IMR-90 (cell line): ENCODE measurements at regions not wholly inside any gene's neighbourhood (a gene's known extent, or its start where the extent isn't known, plus 50 kb on each side); places are given as distances from the start of the nearest gene placed in this dataset.

ENCODE experiments used
- ATAC-seq: fragments of 200-7000 bp; cut with Tn5 transposase; 2 replicates; pipeline ENCODE4 v1.9.1; 2020; ENCODE audit warnings: low read depth, mild to moderate bottlenecking, moderate library complexity
- BruUV-seq: library from RNA; stranded (reverse); fragments of 400-500 nt; replicated peaks from 2 replicates; lab custom pipeline; 2021; lab: Mats Ljungman, UMichigan
- CTCF ChIA-PET: fragments of 300-600 bp; formaldehyde crosslinking; extraction: SDS; loops from one replicate; lab custom pipeline; 2021; ENCODE audit warnings: antibody characterized with exemption; lab: Yijun Ruan, JAX
- POLR2A ChIA-PET: fragments of 300-600 bp; sonication (Branson Sonifier 250); formaldehyde crosslinking; loops from one replicate; lab custom pipeline; 2022; ENCODE audit warnings: antibody characterized with exemption; ENCODE audit not compliant: unreplicated experiment; lab: Charles Lee
- DNase-seq: peaks from one replicate; pipeline ENCODE4 v3.0.0; 2013
- H2AFZ ChIP-seq: replicated peaks from 2 replicates; pipeline ENCODE3; 2013; ENCODE audit warnings: low read length, mild to moderate bottlenecking; ENCODE audit not compliant: poor library complexity
- H2AK5ac ChIP-seq: 2 replicates; pipeline ENCODE4 v1.6.1; 2013; ENCODE audit warnings: low read depth, low read length, inconsistent platforms
- H2AK9ac ChIP-seq: replicated peaks from 2 replicates; pipeline ENCODE3; 2013; ENCODE audit warnings: mild to moderate bottlenecking, low read depth, low read length, moderate library complexity; ENCODE audit not compliant: poor library complexity
- H2BK120ac ChIP-seq: 2 replicates; pipeline ENCODE4 v1.6.1; 2013; ENCODE audit warnings: low read depth, low read length, inconsistent platforms
- H2BK15ac ChIP-seq: 3 replicates; pipeline ENCODE4 v1.6.1; 2013; ENCODE audit warnings: low read depth, low read length, inconsistent platforms
- H2BK20ac ChIP-seq: 2 replicates; pipeline ENCODE4 v1.6.1; 2013; ENCODE audit warnings: low read depth, mild to moderate bottlenecking, inconsistent platforms, low read length, moderate library complexity
- H2BK5ac ChIP-seq: 2 replicates; pipeline ENCODE4 v1.6.1; 2013; ENCODE audit warnings: mild to moderate bottlenecking, low read depth, low read length, inconsistent platforms; ENCODE audit not compliant: poor library complexity, severe bottlenecking
- H3K14ac ChIP-seq: replicated peaks from 2 replicates; pipeline ENCODE4 v1.6.1; 2013; ENCODE audit warnings: low read depth, low read length, inconsistent platforms
- H3K18ac ChIP-seq: 2 replicates; pipeline ENCODE4 v1.6.1; 2013; ENCODE audit warnings: low read depth, low read length, control low read depth
- H3K23ac ChIP-seq: 2 replicates; pipeline ENCODE4 v1.6.1; 2013; ENCODE audit warnings: low read depth, low read length, inconsistent platforms
- H3K27ac ChIP-seq: 2 replicates; pipeline ENCODE4 v1.5.1; 2013; ENCODE audit warnings: mild to moderate bottlenecking, control low read depth, low read length; ENCODE audit not compliant: insufficient read depth
- H3K27me3 ChIP-seq: 2 replicates; pipeline ENCODE4 v1.6.1; 2013; ENCODE audit warnings: low read length; ENCODE audit not compliant: control insufficient read depth, insufficient read depth
- H3K36me3 ChIP-seq: 2 replicates; pipeline ENCODE4 v1.6.1; 2013; ENCODE audit warnings: low read length, mixed read lengths; ENCODE audit not compliant: control insufficient read depth, insufficient read depth
- H3K4ac ChIP-seq: 2 replicates; pipeline ENCODE4 v1.6.1; 2013; ENCODE audit warnings: low read depth, low read length, inconsistent platforms
- H3K4me1 ChIP-seq: 2 replicates; pipeline ENCODE4 v1.6.1; 2013; ENCODE audit warnings: low read length, mixed read lengths; ENCODE audit not compliant: control insufficient read depth, insufficient read depth
- H3K4me2 ChIP-seq: 2 replicates; pipeline ENCODE4 v1.6.1; 2013; ENCODE audit warnings: low read depth, mild to moderate bottlenecking, control low read depth, low read length, moderate library complexity
- H3K4me3 ChIP-seq: 2 replicates; pipeline ENCODE4 v1.5.1; 2013; ENCODE audit warnings: low read depth, mild to moderate bottlenecking, control low read depth, low read length, moderate library complexity; ENCODE audit not compliant: insufficient read depth
- H3K56ac ChIP-seq: 2 replicates; pipeline ENCODE4 v1.6.1; 2013; ENCODE audit warnings: low read length, inconsistent platforms; ENCODE audit not compliant: insufficient read depth; ENCODE audit errors: extremely low read depth
- H3K79me1 ChIP-seq, 2 experiments: 2 replicates each; pipeline ENCODE4 v1.6.1; 2013; ENCODE audit warnings: low read length in 2 of 2, inconsistent platforms in 1 of 2, low read depth in 1 of 2
- H3K9ac ChIP-seq: 2 replicates; pipeline ENCODE4 v1.6.1; 2013; ENCODE audit warnings: low read depth, low read length, control low read depth
- H3K9me1 ChIP-seq: 2 replicates; pipeline ENCODE4 v1.6.1; 2013; ENCODE audit warnings: low read length, inconsistent platforms; ENCODE audit not compliant: insufficient read depth
- H3K9me3 ChIP-seq: 2 replicates; pipeline ENCODE4 v1.6.1; 2013; ENCODE audit warnings: low read length; ENCODE audit not compliant: control insufficient read depth, insufficient read depth
- H4K20me1 ChIP-seq: 2 replicates; pipeline ENCODE4 v1.6.1; 2013; ENCODE audit warnings: low read length, inconsistent platforms; ENCODE audit not compliant: insufficient read depth
- H4K5ac ChIP-seq: 2 replicates; pipeline ENCODE4 v1.6.1; 2013; ENCODE audit warnings: mild to moderate bottlenecking, low read depth, low read length, control low read depth
- H4K8ac ChIP-seq, 2 experiments: 2 replicates each; pipeline ENCODE4 v1.6.1; 2013; ENCODE audit warnings: low read depth in 2 of 2, low read length in 2 of 2, control low read depth in 1 of 2, inconsistent platforms in 1 of 2
- H4K91ac ChIP-seq: 2 replicates; pipeline ENCODE4 v1.6.1; 2013; ENCODE audit warnings: low read depth, low read length, inconsistent platforms; ENCODE audit not compliant: insufficient read depth
- CEBPB ChIP-seq: IDR thresholded peaks from 2 replicates; pipeline ENCODE4 v1.6.1; 2012; ENCODE audit warnings: low read depth, low read length, improper control_type of control experiment
- MAZ ChIP-seq: IDR thresholded peaks from 2 replicates; pipeline ENCODE4 v1.6.1; 2012; ENCODE audit warnings: low read depth, mild to moderate bottlenecking, low read length, improper control_type of control experiment, moderate library complexity, borderline replicate concordance
- RFX5 ChIP-seq: IDR thresholded peaks from 2 replicates; pipeline ENCODE4 v1.8.0; 2012; ENCODE audit warnings: low read depth, mild to moderate bottlenecking, low read length, moderate library complexity
- SMC3 ChIP-seq: fragments of 150-350 bp; IDR thresholded peaks from 2 replicates; pipeline ENCODE4 v1.6.1; 2016; ENCODE audit warnings: low read depth, mild to moderate bottlenecking, antibody characterized with exemption, low read length, moderate library complexity
- dilution Hi-C: fragments of 300-500 bp; cut with HindIII; formaldehyde crosslinking; loops from one replicate; pipeline ENCODE4 v1.14.3; 2018; ENCODE audit warnings: low sequenced_read_pairs; ENCODE audit not compliant: unreplicated experiment
- in situ Hi-C: fragments of 300-500 bp; cut with MboI; formaldehyde crosslinking; loops from 3 replicates; pipeline ENCODE4 v1.14.3; 2019; ENCODE audit warnings: low sequenced_read_pairs, inconsistent platforms, mixed read lengths
- intact Hi-C: fragments of 100-400 bp; cut with micrococcal nuclease; formaldehyde crosslinking; loops from 2 replicates; pipeline ENCODE4 v1.10.0; 2022

GRCh38 chr7:25481891-25482290 lies 253.6 kb upstream of the NPVF start:
- dilution Hi-C loops = no loop called here
- Histone ChIP-seq H3K23ac (no peak overlapping the region), H3K4ac (no peak overlapping the region), H3K18ac (no peak overlapping the region), H3K27ac (no peak overlapping the region), H3K79me1 (no peaks in the 10 kb centered on the region), H2AK9ac (no peak overlapping the region), H3K4me2 (no peak overlapping the region), H3K27me3 (no peaks in the 10 kb centered on the region), H2BK20ac (no peak overlapping the region), H4K20me1 (no peaks in the 10 kb centered on the region), H4K91ac (no peak overlapping the region), H3K56ac (no peak overlapping the region), H3K9me3 (no peaks in the 10 kb centered on the region), H2BK15ac (no peak overlapping the region), H2BK5ac (no peak overlapping the region), H3K4me3 (no peak overlapping the region), H2BK120ac (no peak overlapping the region), H4K8ac (no peak overlapping the region), H2AK5ac (no peak overlapping the region), H4K5ac (no peak overlapping the region), H3K4me1 (no peaks in the 10 kb centered on the region), H2AFZ (no peak overlapping the region), H3K9me1 (no peaks in the 10 kb centered on the region), H3K9ac (no peak overlapping the region), H3K14ac (no peak overlapping the region), H3K36me3 (no peaks in the 10 kb centered on the region)
- POLR2A ChIA-PET = no interaction called here
- CTCF ChIA-PET = no interaction called here
- intact Hi-C loops = no loop called here
- TF ChIP-seq SMC3 (no peak), RFX5 (no peak), CEBPB (peak; percentile 56), MAZ (no peak)
- in situ Hi-C loops = no loop called here
- DNase-seq (no peak), ATAC-seq (no peak)
- no TSS peak for BruUV-seq
